ENCODE measurements at regions not wholly inside any gene's neighbourhood (a gene's known extent, or its start where the extent isn't known, plus 50 kb on each side); places are given as distances from the start of the nearest gene placed in this dataset.
"Not testable (repeated sequence)": the region's sequence is repeated elsewhere in the genome, so short reads cannot be mapped to it uniquely, and the experiment has no call there.

DNA sequence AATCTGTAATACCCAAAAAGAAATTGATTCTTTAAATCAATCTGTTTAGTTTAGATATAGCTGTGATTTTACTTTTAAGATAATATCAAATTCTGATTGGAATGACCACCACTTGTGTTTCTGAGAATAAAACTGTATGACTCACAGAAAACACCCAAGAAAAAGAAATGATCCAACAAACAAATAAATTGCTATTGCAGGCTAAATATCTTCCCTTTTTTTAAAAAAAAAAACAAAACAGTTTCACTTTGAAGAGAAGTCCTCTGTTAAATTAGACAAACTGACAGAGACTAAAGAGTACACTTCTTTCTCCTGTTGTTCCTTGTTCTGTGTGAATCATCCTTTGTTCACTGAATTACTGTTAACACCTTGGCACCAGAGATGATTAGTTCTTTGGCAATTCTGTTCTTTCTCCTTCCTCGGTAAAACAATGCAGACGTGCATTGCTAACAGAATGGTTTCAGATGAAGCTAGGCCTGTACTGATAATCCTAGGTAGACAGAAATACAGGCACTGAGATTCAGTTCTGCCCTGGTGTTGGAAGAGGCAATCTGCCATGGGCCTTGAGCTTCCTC, 895.2 kb upstream of the CITED2 start:
- H3K4me1 ChIP-seq (ENCODE audit: low read length): peaks cover 8% of the 10 kb centered on the region
- H2AFZ ChIP-seq (ENCODE audit: low read length): no peak overlapping the region
- no peaks in the 10 kb centered on the region for H3F3A ChIP-seq (ENCODE audit: insufficient read depth, low read length)
- TF ChIP-seq, protein P1, sequence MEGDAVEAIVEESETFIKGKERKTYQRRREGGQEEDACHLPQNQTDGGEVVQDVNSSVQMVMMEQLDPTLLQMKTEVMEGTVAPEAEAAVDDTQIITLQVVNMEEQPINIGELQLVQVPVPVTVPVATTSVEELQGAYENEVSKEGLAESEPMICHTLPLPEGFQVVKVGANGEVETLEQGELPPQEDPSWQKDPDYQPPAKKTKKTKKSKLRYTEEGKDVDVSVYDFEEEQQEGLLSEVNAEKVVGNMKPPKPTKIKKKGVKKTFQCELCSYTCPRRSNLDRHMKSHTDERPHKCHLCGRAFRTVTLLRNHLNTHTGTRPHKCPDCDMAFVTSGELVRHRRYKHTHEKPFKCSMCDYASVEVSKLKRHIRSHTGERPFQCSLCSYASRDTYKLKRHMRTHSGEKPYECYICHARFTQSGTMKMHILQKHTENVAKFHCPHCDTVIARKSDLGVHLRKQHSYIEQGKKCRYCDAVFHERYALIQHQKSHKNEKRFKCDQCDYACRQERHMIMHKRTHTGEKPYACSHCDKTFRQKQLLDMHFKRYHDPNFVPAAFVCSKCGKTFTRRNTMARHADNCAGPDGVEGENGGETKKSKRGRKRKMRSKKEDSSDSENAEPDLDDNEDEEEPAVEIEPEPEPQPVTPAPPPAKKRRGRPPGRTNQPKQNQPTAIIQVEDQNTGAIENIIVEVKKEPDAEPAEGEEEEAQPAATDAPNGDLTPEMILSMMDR (IDR thresholded peaks at IDR 0.05; ENCODE audit: low read length): no peak
- no peak for TF ChIP-seq EZH2 (optimal IDR thresholded peaks at IDR 0.05; ENCODE audit: low read depth, low read length)
- TF ChIP-seq EZH2phosphoT487 (IDR thresholded peaks at IDR 0.05; ENCODE audit: low read length): no peak
- H3K27me3 ChIP-seq (replicated peaks; ENCODE audit: insufficient read depth, low read length): no peaks in the 10 kb centered on the region
- no peak overlapping the region for H3K9ac ChIP-seq (ENCODE audit: low read length)
- H3K27ac ChIP-seq (ENCODE audit: low read length): no peak overlapping the region
- H3K4me2 ChIP-seq (ENCODE audit: low read depth, low read length): no peak overlapping the region
- no peaks in the 10 kb centered on the region for H3K9me3 ChIP-seq (replicated peaks; ENCODE audit: insufficient read depth, low read length)
- no peaks in the 10 kb centered on the region for H4K20me1 ChIP-seq (ENCODE audit: insufficient read depth, low read length)
- H3K9me2 ChIP-seq (replicated peaks; ENCODE audit: insufficient read depth, low read length): no peaks in the 10 kb centered on the region
- no peak overlapping the region for H3K4me3 ChIP-seq (ENCODE audit: low read length)
- H3K79me2 ChIP-seq (ENCODE audit: low read length): no peaks in the 10 kb centered on the region
- DNase-seq: no peak
- H3K36me3 ChIP-seq (replicated peaks; ENCODE audit: insufficient read depth, low read length): no peaks in the 10 kb centered on the region

DNA sequence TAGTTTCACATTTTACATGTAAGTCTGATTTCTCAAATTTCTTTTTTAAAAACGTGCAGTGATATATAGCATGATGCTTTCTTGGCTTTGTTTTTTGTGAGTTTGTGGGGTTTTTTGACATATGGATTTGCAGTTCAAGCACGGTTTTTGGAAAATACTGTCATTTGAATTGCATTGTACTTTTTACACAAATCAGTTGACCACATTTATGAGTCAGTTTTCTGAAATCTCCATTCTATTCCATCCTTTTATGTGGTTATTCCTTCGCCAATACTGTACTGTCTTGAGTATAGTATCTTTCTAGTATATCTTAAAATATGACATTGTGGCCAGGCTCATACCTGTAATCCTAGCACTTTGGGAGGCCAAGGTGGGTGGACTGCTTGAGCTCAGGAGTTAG, 890.0 kb upstream of the CITED2 start:
- no peaks in the 10 kb centered on the region for H3K27me3 ChIP-seq (replicated peaks; ENCODE audit: insufficient read depth, low read length)
- no peak for DNase-seq

GRCh38 chr6:140258302-140258701, 883.9 kb upstream of the CITED2 start:
- H3K79me2 ChIP-seq (ENCODE audit: low read length); H2AFZ ChIP-seq (ENCODE audit: low read length); H3K27me3 ChIP-seq (replicated peaks; ENCODE audit: insufficient read depth, low read length); H4K20me1 ChIP-seq (ENCODE audit: insufficient read depth, low read length); H3K27ac ChIP-seq (ENCODE audit: low read length); H3K36me3 ChIP-seq (replicated peaks; ENCODE audit: insufficient read depth, low read length); DNase-seq; H3K4me1 ChIP-seq (ENCODE audit: low read length); H3K9me2 ChIP-seq (replicated peaks; ENCODE audit: insufficient read depth, low read length); H3F3A ChIP-seq (ENCODE audit: insufficient read depth, low read length); H3K9me3 ChIP-seq (replicated peaks; ENCODE audit: insufficient read depth, low read length); H3K4me3 ChIP-seq (ENCODE audit: low read length); H3K4me2 ChIP-seq (ENCODE audit: low read depth, low read length); H3K9ac ChIP-seq (ENCODE audit: low read length): not testable (repeated sequence)

More for the DNA sequence above, 890.0 kb upstream of the CITED2 start:
- Histone ChIP-seq H3K4me3 (ENCODE audit: low read length) (no peak overlapping the region), H3K4me1 (ENCODE audit: low read length) (no peaks in the 10 kb centered on the region), H3F3A (ENCODE audit: insufficient read depth, low read length) (no peaks in the 10 kb centered on the region), H3K9me2 (replicated peaks; ENCODE audit: insufficient read depth, low read length) (no peaks in the 10 kb centered on the region), H3K4me2 (ENCODE audit: low read depth, low read length) (no peak overlapping the region), H3K9ac (ENCODE audit: low read length) (no peak overlapping the region), H2AFZ (ENCODE audit: low read length) (no peak overlapping the region), H4K20me1 (ENCODE audit: insufficient read depth, low read length) (no peaks in the 10 kb centered on the region), H3K9me3 (replicated peaks; ENCODE audit: insufficient read depth, low read length) (no peaks in the 10 kb centered on the region), H3K36me3 (replicated peaks; ENCODE audit: insufficient read depth, low read length) (no peaks in the 10 kb centered on the region), H3K79me2 (ENCODE audit: low read length) (no peaks in the 10 kb centered on the region), H3K27ac (ENCODE audit: low read length) (no peak overlapping the region)
- no peak for TF ChIP-seq EZH2 (optimal IDR thresholded peaks at IDR 0.05; ENCODE audit: low read depth, low read length)

DNA sequence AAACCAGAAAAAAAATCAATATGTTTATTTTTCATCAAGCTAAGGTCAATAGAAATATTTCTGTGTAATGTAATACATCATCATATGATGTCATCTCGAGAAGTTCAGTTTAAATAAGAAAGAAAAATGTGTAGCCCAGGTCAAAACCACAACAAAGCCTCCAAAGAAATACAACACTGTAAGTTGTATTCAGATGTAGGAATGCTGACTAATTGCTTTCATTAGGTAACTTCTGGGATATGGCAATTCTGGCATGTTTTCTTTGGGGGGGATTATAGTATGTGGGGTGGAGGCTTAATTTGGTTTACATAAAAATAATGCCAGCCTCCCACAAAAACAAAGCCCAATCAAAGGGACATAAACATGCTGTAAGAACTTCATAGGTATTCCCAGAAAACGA, 881.8 kb upstream of the CITED2 start:
- no peak overlapping the region for H3K4me2 ChIP-seq (ENCODE audit: low read depth, low read length)
- TF ChIP-seq EZH2phosphoT487 (IDR thresholded peaks at IDR 0.05; ENCODE audit: low read length) (no peak), EZH2 (optimal IDR thresholded peaks at IDR 0.05; ENCODE audit: low read depth, low read length) (no peak)
- TF ChIP-seq, protein P1 (IDR thresholded peaks at IDR 0.05; ENCODE audit: low read length): no peak
- no peaks in the 10 kb centered on the region for H3F3A ChIP-seq (ENCODE audit: insufficient read depth, low read length)
- H3K27me3 ChIP-seq (replicated peaks; ENCODE audit: insufficient read depth, low read length): no peaks in the 10 kb centered on the region
- H2AFZ ChIP-seq (ENCODE audit: low read length): no peak overlapping the region
- no peaks in the 10 kb centered on the region for H3K9me3 ChIP-seq (replicated peaks; ENCODE audit: insufficient read depth, low read length)
- H3K9ac ChIP-seq (ENCODE audit: low read length): no peak overlapping the region
- H3K9me2 ChIP-seq (replicated peaks; ENCODE audit: insufficient read depth, low read length): no peaks in the 10 kb centered on the region
- H3K36me3 ChIP-seq (replicated peaks; ENCODE audit: insufficient read depth, low read length): no peaks in the 10 kb centered on the region
- no peaks in the 10 kb centered on the region for H4K20me1 ChIP-seq (ENCODE audit: insufficient read depth, low read length)
- no peaks in the 10 kb centered on the region for H3K79me2 ChIP-seq (ENCODE audit: low read length)
- H3K27ac ChIP-seq (ENCODE audit: low read length): no peak overlapping the region
- H3K4me3 ChIP-seq (ENCODE audit: low read length): no peak overlapping the region
- no peak for DNase-seq
- no peaks in the 10 kb centered on the region for H3K4me1 ChIP-seq (ENCODE audit: low read length)
